Erythroblast (primary cell): ENCODE measurements at regions not wholly inside any gene's neighbourhood (a gene's known extent, or its start where the extent isn't known, plus 50 kb on each side); places are given as distances from the start of the nearest gene placed in this dataset.

ENCODE experiments used
- GATA1 ChIP-seq: IDR thresholded peaks from 2 replicates; pipeline ENCODE4 v1.6.1; 2011; ENCODE audit warnings: low read depth, mild to moderate bottlenecking, control low read depth, low read length, moderate library complexity
- POLR2A ChIP-seq: IDR thresholded peaks from 2 replicates; pipeline ENCODE4 v1.6.1; 2011; ENCODE audit warnings: mild to moderate bottlenecking, low read length

DNA sequence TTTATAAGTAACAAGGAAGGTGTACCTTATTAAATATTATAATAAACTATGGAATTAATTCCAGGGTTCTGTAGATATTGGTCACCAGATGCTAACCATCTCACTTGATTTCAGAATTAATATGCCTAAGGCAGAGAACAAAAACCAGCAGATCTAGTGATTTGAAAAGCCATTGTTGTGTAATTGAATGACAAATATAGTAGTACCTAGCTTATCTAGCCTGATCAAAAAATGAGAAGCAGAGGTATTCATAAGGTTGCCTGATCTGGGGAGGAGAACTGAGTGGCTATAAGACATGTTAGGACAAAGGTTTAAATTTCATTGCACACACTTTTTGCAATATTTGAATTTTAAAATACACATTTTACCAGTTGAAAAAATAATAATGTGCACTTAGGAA, 132.0 kb upstream of the UBE2E3 start:
- TF ChIP-seq POLR2A (no peak), GATA1 (no peak)
